Activated CD4-positive, alpha-beta T cell treated with anti-CD3 and anti-CD28 coated beads, Interleukin-2, Interleukin-4, amounts not matched to agents 100 ng/mL and 50 ng/mL, durations not matched to agents 16 hours and 8 hours (primary cell): ENCODE measurements at regions not wholly inside any gene's neighbourhood (a gene's known extent, or its start where the extent isn't known, plus 50 kb on each side); places are given as distances from the start of the nearest gene placed in this dataset.
"Not testable (repeated sequence)": the region's sequence is repeated elsewhere in the genome, so short reads cannot be mapped to it uniquely, and the experiment has no call there.

Experiments used
- DNase-seq: peaks from one replicate; pipeline ENCODE4 v3.0.0-alpha.2; 2020; ENCODE audit warnings: low spot score

GRCh38 chr16:35102780-35103403, 1643.5 kb downstream of the TP53TG3F start:
- DNase-seq = no peak

DNA sequence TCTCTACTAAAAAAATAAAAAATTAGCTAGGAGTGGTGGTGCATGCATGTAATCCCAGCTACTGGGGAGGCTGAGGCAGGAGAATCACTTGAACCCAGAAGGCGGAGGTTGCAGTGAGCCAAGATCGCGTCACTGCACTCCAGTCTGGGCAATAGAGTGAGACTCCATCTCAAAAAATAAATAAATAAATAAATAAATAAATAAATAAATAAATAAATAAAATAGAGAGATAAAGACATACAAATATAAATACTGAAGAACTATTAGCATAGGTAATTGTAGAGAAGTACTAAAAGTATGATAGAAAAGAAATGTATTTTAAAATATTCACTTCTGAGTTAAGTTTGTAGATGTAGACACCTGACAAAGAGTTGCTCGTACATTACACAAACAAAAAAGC, 1652.4 kb downstream of the TP53TG3F start:
- DNase-seq = not testable (repeated sequence)

GRCh38 chr16:35131429-35131828, 1672.0 kb downstream of the TP53TG3F start:
- DNase-seq = no peak

DNA sequence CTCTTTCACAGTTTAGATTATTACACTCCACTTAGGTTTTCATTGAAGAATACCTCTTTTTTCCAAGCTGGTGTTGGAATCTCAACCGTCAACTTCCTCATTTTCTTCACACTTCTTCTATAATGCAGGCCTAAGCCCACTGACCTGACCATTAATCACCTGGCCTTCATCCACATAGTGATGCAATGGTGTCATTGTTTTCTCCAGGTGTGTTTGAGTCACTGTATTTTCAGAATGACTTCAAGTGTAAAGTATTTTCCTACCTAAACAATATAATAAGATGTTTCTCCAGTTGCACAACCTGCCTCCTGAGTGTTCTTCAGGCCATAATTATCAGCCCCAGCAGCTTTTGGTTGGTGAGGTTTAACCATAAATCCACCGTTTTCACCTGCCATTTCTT, 1675.1 kb downstream of the TP53TG3F start:
- no peak for DNase-seq

DNA sequence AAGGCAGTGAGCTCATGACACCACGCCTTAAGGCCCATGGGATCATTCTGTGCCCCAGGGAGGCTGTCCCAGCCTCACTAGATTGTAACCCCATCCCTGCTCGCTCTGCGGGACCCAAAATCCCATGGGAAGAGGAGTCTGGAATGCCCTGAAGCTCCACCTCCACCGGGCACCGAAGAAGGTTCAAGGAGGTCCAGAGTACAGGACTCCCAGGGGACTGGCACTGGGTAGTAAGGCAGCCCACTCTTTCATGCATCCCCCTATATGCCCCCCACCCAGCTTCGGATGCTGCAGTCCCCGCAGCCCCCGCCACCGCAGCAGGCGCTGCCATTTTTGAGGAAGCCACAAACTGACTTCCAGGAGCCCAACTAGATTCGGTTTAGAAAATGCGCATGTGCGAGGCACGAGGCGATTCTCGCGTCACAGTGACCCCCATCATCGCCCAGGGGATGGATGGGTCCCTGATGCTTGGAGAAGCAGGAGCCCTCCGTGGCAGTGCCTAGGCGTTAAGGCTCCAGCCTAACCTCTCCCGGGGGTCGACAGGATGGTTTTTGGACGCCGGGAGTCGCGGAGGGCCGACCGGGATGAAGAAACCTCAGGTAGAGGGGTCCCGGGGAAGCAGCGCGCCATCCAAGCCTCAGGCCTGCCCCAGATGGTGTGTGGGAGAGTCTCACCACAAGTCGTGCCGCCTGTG, 1681.0 kb downstream of the TP53TG3F start:
- no peak for DNase-seq

DNA sequence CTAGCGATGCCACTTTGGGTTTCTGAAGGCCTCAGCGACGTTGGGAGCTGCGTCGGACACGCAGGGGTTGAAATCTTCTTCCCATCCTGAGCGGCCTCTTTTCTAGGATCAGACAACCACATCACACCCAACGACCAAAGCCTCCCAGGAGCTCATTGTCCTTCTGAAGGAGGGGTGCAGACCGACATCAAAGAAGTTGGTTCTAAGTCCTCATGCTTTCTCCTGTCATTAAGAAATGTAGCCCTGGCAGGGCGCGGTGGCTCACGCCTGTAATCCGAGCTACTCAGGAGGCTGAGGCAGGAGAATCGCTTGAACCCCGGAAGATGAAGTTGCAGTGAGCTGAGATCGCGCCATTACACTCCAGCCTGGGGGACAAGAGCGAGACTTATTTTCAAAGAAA, 1681.9 kb downstream of the TP53TG3F start:
- DNase-seq = no peak

- no peak for DNase-seq
Measured at GRCh38 chr16:35142147-35142808, 1682.9 kb downstream of the TP53TG3F start.

DNA sequence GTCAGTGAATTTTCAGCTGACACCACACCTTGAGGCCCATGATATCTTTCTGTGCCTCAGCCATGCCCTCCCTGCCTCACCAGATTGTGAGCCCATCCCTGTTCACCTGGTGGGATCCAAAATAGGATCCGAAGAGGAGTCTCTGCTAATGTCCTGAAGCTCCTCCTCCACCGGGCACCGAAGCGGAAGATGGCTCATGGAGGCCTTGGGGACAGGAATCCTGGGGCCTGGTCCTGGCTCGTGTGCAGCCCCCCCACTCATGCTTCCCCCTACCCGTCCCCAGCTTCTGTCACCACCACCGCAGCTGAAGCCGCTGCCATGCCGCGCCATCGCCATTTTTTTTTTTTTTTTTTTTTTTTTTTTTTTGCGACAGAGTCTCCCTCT, 1683.4 kb downstream of the TP53TG3F start:
- DNase-seq = no peak

DNA sequence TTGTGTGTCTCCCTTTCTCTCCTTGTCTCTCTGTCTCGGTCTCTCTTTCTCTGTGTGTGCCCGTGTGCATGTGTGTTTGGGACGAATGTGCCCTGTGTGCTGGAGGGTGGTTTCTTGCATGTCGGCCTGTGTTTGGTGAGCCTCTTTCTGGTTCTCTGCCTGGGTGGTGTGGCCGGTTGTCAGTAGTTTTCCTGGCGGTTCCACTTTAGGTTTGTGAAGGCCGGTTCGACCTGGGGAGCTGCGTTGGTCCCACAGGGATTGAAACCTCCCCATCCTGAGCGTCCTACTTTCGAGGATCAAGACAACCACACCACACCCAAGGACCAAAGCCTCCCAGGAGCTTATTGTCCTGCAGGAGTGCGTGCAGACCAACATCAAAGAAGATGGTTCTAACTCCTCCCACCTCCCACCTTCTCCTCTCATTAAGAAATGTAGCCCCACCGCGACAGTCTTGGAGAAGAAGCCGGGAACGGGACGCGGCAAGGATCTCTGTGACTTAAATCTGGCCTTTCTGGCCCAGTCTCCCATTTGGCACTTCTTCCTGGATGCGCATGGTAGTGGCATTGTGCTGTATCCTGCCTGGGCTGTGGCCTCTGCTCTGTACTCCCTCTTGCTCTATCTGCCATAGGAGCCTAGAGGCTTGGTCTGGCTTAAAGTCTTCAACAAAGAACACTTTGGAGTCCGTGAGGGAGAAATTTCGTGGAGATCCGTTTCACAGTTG, 1685.0 kb downstream of the TP53TG3F start:
- DNase-seq = no peak

DNA sequence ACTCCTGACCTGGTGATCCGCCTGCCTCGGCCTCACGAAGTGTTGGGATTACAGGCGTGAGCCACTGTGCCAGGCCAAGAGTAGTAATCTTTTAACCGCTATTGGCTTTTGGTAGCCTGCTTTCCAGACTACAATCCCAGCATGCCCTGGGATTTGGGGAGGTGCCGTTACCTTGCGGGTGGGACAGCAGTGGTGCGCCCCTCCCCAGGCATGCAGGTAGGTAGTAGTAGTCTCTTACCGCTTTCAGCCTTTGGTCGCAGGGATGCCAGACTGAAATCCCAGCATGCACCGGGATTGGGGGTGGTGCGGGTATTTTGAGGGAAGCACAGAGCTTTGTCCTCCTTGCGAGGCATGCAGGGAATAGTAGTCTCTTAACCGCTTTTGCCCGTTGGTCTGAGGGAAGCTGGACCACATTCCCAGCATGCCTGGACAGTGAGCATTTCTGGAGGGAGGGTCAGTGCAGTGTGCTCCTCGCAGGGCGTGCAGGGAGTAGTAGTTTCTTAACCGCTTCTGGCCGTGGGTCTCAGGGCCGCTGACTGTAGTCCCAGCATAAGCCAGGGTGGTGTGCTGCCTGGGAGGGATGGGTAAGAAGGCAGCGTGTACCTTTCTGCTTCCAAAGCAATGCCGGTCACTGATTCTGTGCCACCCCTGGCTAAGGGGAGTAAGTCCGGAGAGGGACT, 1686.8 kb downstream of the TP53TG3F start:
- DNase-seq = no peak

DNA sequence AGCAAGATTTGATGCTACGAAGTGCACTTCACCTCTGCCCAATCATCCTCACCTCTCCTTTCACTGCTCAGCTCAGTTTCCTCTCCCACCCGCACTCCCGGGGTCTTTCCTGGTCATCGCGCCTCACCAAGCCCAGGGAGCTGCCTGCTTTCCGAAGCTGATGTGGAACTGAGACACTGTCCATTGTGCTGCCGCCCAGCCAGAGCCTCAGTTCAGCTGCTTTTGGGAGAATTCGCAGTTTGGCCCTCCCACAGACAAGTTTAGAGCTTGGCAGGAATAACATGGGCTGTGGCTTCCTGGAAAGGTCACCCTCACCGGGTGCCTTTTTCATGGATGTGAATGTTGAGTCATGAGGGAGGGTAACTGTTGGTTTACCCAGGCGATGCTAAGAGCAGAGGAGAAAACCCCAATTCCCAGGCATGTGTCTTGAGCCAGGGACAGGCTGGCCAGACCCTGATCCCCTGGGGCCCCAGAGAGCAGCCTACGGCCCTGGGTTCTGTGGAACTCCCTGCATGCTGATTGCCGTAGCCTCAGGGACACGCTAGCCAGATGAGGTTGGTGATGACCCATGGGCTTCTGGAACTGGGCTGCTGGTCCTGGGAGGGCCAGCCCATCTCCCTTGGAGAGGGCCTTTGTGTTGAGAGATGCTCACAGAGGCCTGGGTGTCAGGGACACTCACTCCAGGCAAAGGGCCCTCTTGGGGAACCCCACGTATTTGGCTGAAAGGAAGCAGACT, 1687.5 kb downstream of the TP53TG3F start:
- no peak for DNase-seq

- DNase-seq = no peak
Measured at GRCh38 chr16:35147556-35148504, 1688.4 kb downstream of the TP53TG3F start.

GRCh38 chr16:35148748-35149147, 1689.3 kb downstream of the TP53TG3F start:
- DNase-seq = no peak

- no peak for DNase-seq
Measured at GRCh38 chr16:35149550-35149949, 1690.1 kb downstream of the TP53TG3F start.

- DNase-seq = no peak
Measured at GRCh38 chr16:35150805-35151312, 1691.4 kb downstream of the TP53TG3F start.

DNA sequence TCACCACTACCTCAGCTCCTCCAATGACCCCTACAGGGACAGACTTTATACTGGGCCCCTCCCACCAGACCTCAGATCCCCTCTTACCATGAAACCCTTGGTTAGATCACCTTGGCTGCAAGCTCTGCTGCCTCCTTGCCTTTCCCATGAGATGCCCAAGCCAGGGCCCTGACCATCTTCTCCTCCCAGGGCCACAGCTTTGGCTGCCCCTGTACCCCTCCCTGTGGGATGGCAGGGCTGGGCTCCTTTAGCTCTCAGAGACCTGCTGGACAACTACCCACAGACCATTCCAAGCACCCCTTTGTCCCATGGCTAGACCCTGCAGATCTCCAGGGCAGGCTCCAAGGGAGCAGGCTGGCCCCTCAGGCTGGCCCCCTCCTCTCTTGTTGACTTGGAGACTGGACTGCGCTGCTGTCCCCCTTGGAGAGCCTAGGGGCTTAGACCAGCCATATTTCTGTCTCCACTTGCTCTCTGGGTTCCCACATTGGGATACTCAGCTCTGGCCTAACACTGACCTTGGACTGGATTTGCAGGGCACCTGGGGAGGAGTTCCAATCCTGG, 1692.7 kb downstream of the TP53TG3F start:
- DNase-seq = no peak

GRCh38 chr16:35154627-35155026, 1695.2 kb downstream of the TP53TG3F start:
- no peak for DNase-seq

DNA sequence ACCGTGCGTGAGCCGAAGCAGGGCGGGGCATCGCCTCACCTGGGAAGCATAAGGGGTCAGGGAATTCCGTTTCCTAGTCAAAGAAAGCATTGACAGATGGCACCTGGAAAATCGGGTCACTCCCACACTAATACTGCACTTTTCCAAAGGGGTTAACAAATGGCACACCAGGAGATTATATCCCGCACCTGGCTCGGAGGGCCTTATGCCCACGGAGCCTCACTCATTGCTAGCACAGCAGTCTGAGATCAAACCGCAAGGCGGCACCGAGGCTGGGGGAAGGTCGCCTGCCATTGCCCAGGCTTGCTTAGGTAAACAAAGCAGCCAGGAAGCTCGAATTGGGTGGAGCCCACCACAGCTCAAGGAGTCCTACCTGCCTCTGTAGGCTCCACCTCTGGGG, 1698.1 kb downstream of the TP53TG3F start:
- not testable (repeated sequence) for DNase-seq

DNA sequence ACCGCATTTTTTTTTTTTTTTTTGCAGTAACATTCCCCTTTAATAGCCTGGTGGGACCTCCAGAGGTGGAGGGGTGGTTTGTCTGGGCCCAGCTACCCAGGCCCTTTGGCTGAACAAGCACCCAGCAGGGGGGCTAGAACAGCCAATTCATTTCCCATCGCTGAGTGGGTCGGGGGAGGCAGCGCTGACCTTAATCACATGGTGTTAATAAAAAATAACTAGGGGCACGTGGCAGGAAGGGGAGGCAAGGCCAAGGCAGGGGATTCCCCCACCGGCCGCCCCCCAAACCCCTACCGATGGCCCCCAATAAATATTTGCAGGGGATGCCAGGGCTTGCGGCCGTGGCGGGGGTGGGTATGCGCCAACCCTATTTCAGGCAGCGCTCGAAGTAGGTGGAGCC, 1709.9 kb downstream of the TP53TG3F start:
- not testable (repeated sequence) for DNase-seq

DNA sequence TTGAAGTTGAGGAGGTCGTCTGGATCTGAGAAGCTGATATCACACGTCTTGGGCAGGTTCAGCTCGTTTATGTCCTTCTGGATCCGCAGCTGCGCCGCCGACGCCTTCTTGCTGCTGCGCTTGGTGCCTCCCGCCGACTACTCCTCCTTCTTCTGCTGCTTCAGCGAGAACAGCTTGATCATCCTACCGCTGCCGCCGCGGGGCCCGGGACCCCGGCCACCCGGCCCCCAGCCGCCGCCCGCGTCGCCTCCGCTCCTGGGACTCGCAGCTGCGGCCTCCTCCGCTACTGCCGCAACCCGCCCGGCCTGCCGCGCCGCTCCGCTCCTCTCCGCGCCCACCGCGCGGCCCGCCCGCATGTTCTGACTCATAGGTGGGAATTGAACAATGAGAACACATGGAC, 1710.6 kb downstream of the TP53TG3F start:
- DNase-seq = not testable (repeated sequence)
